Fibroblast of skin of right biceps (primary cell): ENCODE measurements at regions not wholly inside any gene's neighbourhood (a gene's known extent, or its start where the extent isn't known, plus 50 kb on each side); places are given as distances from the start of the nearest gene placed in this dataset.
A peak's percentile ranks its signal among the peaks of the same experiment; 100 is the strongest.

Experiments
- DNase-seq: peaks from one replicate; pipeline ENCODE4 v3.0.0-alpha.2; 2013

DNA sequence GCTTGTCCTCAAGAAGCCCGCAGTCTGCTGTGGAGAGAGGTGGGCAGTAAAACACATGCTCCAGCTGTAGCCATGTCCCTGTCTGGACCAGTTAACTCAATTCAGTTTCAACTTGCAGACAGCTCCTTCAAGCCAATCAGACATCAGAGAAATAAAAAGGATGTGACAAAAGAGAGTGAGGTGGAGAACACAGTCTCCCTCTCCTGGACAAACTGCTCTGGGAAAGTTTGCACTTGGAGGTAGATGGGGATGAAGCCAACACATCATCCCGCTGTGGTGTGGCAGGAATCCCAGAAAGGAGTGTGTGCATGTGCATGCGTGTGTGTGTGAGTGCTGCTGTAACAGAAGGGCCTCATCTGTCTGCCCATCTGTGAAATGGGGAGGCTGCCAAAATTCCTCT lies 358.6 kb upstream of the ASIC2 start:
- DNase-seq = peak; percentile 17

DNA sequence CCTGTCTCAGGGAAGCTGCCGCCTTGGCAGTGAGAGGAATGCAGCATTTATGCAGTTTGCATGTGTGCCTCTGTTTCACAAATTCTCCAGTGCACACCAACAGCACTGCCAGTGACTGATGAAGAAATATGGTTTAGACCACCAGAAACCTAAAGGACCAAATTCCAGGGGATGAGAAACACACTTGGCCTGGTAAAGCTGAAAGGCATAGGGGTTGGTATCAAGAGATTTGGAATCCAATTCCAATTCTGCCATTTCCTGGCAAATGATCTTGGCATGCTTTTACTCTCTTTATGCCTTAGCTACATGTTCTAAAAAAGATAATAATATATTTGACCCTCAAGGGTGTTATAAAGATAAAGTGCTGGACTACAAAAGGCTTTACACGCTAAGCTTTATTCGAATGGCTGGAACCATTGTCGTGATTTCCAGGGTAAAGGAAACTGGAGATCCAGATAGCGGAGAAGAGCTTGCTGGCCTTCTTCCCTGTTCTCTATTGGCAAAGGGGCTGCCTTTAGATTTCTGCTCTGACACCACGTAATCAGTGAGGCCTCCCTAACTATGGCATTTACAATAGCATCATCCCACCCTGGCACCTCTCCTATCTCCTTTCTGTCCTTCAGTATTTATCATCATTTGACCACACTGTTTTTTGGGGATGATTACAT lies 359.8 kb upstream of the ASIC2 start:
- DNase-seq = no peak

GRCh38 chr17:33653399-33653788 lies 360.3 kb upstream of the ASIC2 start:
- no peak for DNase-seq

GRCh38 chr17:33657181-33657580 lies 364.1 kb upstream of the ASIC2 start:
- DNase-seq = no peak

DNA sequence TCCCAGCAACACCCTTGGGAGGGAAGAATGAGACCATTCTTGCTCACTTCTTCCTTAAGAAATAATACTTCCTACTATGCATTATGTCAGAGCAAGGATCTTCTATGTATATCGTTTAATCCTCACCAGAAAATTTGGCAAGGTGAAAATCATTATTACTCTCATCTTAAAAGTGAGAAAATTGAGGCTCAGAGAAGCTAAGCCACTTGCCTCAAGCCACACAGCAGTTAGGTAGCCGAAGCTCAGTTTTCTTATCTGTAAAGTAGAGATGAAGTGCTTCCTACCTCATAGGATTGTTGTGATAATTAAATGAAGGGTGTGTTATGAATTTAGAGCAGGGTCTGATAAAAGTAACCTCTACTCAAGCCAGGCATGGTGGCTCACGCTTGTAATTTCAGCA lies 368.9 kb upstream of the ASIC2 start:
- no peak for DNase-seq

- no peak for DNase-seq
Measured at GRCh38 chr17:33664116-33664840, 371.2 kb upstream of the ASIC2 start.

- DNase-seq = no peak
Measured at GRCh38 chr17:33667052-33667509, 374.0 kb upstream of the ASIC2 start.

- DNase-seq = no peak
Measured at GRCh38 chr17:33667671-33668070, 374.6 kb upstream of the ASIC2 start.

- DNase-seq = no peak
Measured at GRCh38 chr17:33668516-33668915, 375.4 kb upstream of the ASIC2 start.

GRCh38 chr17:33671491-33671890 lies 378.4 kb upstream of the ASIC2 start:
- no peak for DNase-seq

- DNase-seq = peak; percentile 50
Measured at GRCh38 chr17:33674685-33675084, 381.6 kb upstream of the ASIC2 start.

GRCh38 chr17:33676444-33676843 lies 383.3 kb upstream of the ASIC2 start:
- no peak for DNase-seq

DNA sequence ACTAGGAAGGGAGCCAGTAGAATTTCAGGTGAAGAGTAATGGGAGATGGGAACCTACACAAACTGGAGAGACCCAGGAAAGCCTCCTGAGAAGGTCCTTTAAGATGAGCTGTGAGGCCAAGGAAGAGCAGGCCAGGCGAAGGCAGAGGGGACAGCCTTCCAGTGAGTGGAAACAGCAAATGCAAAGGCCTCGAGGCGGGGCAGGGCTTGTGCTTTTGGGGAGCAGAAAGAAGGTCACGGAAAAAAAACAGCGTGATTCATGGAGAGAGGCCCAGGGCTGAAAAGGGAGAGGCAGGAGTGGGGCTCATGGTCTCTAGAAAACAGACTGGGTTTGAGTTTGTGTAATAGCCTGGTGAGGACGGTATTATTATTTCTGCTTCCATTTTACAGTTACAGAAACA lies 386.5 kb upstream of the ASIC2 start:
- no peak for DNase-seq

DNA sequence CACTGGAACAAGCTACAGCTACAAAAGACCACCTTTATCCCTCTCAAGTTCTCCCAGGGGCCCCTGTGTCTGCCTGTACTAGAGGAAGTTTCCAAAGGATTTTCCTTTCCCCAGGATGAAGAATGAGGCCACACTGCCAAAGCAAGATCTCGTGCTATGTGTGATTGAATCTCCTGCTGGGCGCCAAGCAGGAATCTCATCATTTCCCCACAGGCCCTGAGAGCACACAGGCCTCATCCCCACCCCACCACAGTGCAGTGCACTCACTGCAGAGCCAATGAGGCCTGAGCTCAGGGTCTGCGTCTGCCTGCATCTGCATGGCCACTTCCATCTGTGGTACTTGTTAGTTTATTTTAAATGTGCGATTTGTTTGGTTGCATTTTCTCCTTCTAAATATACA lies 387.4 kb upstream of the ASIC2 start:
- no peak for DNase-seq

DNA sequence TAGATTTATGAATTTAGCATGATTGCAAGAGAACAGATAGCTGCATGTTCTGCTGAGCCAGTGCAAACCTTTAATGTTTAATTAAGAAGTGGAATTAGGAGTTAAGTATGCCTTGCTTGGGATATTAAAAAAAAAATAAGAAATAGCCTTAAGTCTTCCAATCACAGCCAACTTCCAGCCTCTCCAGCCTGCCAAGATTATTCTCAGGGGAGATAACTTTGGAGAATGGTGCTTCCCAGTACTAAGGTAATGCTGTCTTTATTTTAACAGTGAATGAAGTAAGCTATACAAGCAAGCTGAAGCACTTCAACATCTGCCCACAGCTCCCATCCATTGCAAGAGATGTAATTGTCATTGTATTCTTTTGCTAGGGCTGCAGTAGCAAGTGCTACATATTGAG lies 389.5 kb upstream of the ASIC2 start:
- DNase-seq = no peak

DNA sequence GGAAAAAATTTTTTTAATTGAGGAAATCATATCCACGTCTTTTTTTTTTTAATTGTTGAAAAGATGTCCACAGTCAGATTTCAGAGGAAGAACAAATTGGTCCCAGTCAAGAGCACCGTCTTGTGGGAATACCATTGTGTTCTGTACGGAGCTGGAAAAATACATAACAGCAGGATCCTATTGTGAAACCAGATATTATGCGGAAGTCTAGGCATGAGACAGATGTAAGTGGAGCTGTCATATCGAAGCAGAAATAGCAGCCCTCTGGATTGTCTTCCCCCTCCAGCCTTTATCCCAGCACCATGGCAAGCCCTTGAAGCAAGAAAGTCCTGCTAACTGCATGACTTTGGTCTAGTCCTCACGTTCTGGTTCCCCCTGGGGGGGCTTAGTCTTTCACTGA lies 391.6 kb upstream of the ASIC2 start:
- no peak for DNase-seq

DNA sequence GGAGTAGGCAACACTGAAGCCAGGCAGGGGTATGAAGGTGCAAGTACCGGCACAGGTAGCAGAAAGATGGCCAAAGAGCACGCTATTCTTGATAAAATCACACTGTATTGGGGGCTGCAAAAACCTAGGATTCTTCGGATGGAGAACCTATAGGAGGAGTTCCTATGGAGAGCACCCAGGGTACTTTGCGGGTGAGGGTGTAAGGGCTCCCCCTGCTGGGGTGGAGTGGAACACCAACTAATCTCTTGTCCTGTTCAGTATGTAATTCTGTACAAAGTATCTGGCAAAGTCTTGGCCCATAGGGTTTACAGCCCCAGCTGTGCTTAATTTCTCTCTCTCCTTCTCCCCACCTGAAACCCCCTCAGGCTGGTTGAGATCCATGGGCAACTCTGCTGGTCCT lies 393.1 kb upstream of the ASIC2 start:
- DNase-seq = peak; percentile 1

- no peak for DNase-seq
Measured at GRCh38 chr17:33687831-33688230, 394.7 kb upstream of the ASIC2 start.

- DNase-seq = no peak
Measured at GRCh38 chr17:33688771-33689170, 395.7 kb upstream of the ASIC2 start.

- no peak for DNase-seq
Measured at GRCh38 chr17:33689725-33690124, 396.6 kb upstream of the ASIC2 start.

DNA sequence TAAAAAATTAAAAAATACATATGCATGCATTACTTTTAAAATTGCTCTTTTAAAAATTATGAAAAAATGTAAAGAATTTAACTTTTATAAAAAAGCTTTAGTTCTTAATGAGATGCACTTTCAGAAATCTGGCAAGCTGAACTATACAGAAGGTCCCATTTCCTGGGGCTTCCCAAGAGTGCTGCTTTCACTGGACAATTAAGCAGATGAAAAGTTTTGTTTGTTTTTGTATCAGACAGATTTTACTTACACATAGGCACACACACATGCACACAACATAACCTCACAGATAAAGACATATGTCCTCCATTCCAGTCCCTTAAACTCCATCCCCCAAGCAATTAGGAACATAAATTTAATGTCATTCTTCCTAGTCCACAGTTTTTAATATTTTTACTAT lies 402.3 kb upstream of the ASIC2 start:
- DNase-seq = no peak

- DNase-seq = no peak
Measured at GRCh38 chr17:33696102-33696501, 403.0 kb upstream of the ASIC2 start.

- no peak for DNase-seq
Measured at GRCh38 chr17:33697557-33697956, 404.5 kb upstream of the ASIC2 start.

- DNase-seq = no peak
Measured at GRCh38 chr17:33701910-33702309, 408.8 kb upstream of the ASIC2 start.

GRCh38 chr17:33704856-33705255 lies 411.8 kb upstream of the ASIC2 start:
- DNase-seq = no peak
